H1 (cell line): ENCODE measurements at regions not wholly inside any gene's neighbourhood (a gene's known extent, or its start where the extent isn't known, plus 50 kb on each side); places are given as distances from the start of the nearest gene placed in this dataset.

Experiments
- CTCF ChIA-PET: fragments of 300-600 bp; sonication (Branson Sonifier 250); formaldehyde crosslinking; loops from one replicate; lab custom pipeline; 2021; ENCODE audit not compliant: partially characterized antibody; lab: Charles Lee
- POLR2A ChIA-PET: fragments of 300-600 bp; sonication (Branson Sonifier 250); formaldehyde crosslinking; loops from one replicate; lab custom pipeline; 2021; ENCODE audit warnings: inconsistent platforms; ENCODE audit not compliant: partially characterized antibody; lab: Charles Lee
- DNase-seq, 2 experiments: peaks; one replicate each; pipeline versions ENCODE4 v3.0.0 to v3.0.0-alpha.2; 2010 to 2022; ENCODE audit warnings: low spot score in 2 of 2, low read depth in 1 of 2, mixed read lengths in 1 of 2
- FAIRE-seq: peaks from 2 replicates; lab custom pipeline; 2011; peaks lifted over from hg19 to GRCh38; lab: Jason Lieb, UNC
- H2AFZ ChIP-seq: 2 replicates; pipeline ENCODE4 v1.8.1; 2012; ENCODE audit warnings: low read length, inconsistent platforms
- H2AK5ac ChIP-seq: 2 replicates; pipeline ENCODE4 v1.6.1; 2013; ENCODE audit warnings: low read depth, low read length
- H2BK120ac ChIP-seq: replicated peaks from 2 replicates; pipeline ENCODE3; 2013; ENCODE audit warnings: low read depth, low read length, inconsistent platforms
- H2BK12ac ChIP-seq: 2 replicates; pipeline ENCODE4 v1.6.1; 2013; ENCODE audit warnings: low read depth, low read length
- H2BK15ac ChIP-seq: 2 replicates; pipeline ENCODE4 v1.6.1; 2013; ENCODE audit warnings: low read length
- H2BK20ac ChIP-seq: 2 replicates; pipeline ENCODE4 v1.6.1; 2013; ENCODE audit warnings: low read length
- H2BK5ac ChIP-seq: 2 replicates; pipeline ENCODE4 v1.6.1; 2013; ENCODE audit warnings: low read depth, low read length
- H3K14ac ChIP-seq: 2 replicates; pipeline ENCODE4 v1.6.1; 2013; ENCODE audit warnings: inconsistent platforms; ENCODE audit not compliant: insufficient read length
- H3K18ac ChIP-seq: 2 replicates; pipeline ENCODE4 v1.6.1; 2013; ENCODE audit warnings: low read length; ENCODE audit errors: extremely low read depth
- H3K23ac ChIP-seq: 2 replicates; pipeline ENCODE4 v1.6.1; 2013; ENCODE audit warnings: inconsistent platforms; ENCODE audit not compliant: insufficient read length
- H3K23me2 ChIP-seq: 2 replicates; pipeline ENCODE4 v1.6.1; 2013; ENCODE audit warnings: low read depth, low read length
- H3K27ac ChIP-seq: 2 replicates; pipeline ENCODE4 v1.6.1; 2011; ENCODE audit warnings: low read depth, low read length, inconsistent platforms
- H3K27me3 ChIP-seq, 4 experiments: replicated peaks in 1 of 4; 1 replicate in 1 of 4; 2 replicates in 3 of 4; pipeline versions ENCODE4 v1.6.1 to v1.8.1; 2011 to 2013; ENCODE audit warnings: low read length in 3 of 4, mild to moderate bottlenecking in 3 of 4, inconsistent platforms in 2 of 4, mixed read lengths in 2 of 4, moderate library complexity in 1 of 4; ENCODE audit not compliant: control insufficient read depth in 3 of 4, insufficient read depth in 3 of 4; ENCODE audit errors: extremely low read depth in 1 of 4
- H3K36me3 ChIP-seq, 4 experiments: 2 replicates each; pipeline versions ENCODE4 v1.6.1 to v1.8.1; 2011 to 2013; ENCODE audit warnings: mild to moderate bottlenecking in 4 of 4, low read length in 3 of 4, moderate library complexity in 2 of 4, control low read depth in 1 of 4, inconsistent platforms in 1 of 4; ENCODE audit not compliant: insufficient read depth in 4 of 4, control insufficient read depth in 2 of 4
- H3K4ac ChIP-seq: replicated peaks from 2 replicates; pipeline ENCODE3; 2013; ENCODE audit warnings: low read length, low read depth, mixed read lengths, inconsistent platforms; ENCODE audit not compliant: insufficient read length
- H3K4me1 ChIP-seq, 4 experiments: replicated peaks in 1 of 4; 1 replicate in 1 of 4; 2 replicates in 3 of 4; pipeline versions ENCODE4 v1.6.1 to v1.8.1; 2011 to 2013; ENCODE audit warnings: low read length in 3 of 4, inconsistent platforms in 2 of 4, mixed read lengths in 1 of 4; ENCODE audit not compliant: insufficient read depth in 4 of 4, control insufficient read depth in 3 of 4
- H3K4me2 ChIP-seq, 2 experiments: 2 replicates each; pipeline versions ENCODE4 v1.6.1 to v1.8.1; 2011 to 2013; ENCODE audit warnings: low read depth in 2 of 2, low read length in 2 of 2, control low read depth in 1 of 2, inconsistent platforms in 1 of 2, mild to moderate bottlenecking in 1 of 2; ENCODE audit not compliant: insufficient read depth in 1 of 2
- H3K4me3 ChIP-seq, 4 experiments: fragments of 200-600, 300-600 bp in 1 of 4; sonication (generic), shearing (Covaris generic), sonication (Bioruptor Twin) in 1 of 4; 2 replicates each; pipeline versions ENCODE4 v1.5.1 to v1.8.1; 2011 to 2016; ENCODE audit warnings: low read length in 4 of 4, low read depth in 3 of 4, control low read depth in 2 of 4, inconsistent platforms in 2 of 4, mild to moderate bottlenecking in 2 of 4, mixed read lengths in 1 of 4, moderate library complexity in 1 of 4; ENCODE audit not compliant: insufficient read depth in 2 of 4; ENCODE audit errors: extremely low read depth in 1 of 4
- H3K56ac ChIP-seq: replicated peaks from 2 replicates; pipeline ENCODE3; 2013; ENCODE audit warnings: low read depth, mild to moderate bottlenecking, mixed read lengths, low read length, inconsistent platforms; ENCODE audit not compliant: insufficient read length
- H3K79me1 ChIP-seq: 2 replicates; pipeline ENCODE4 v1.6.1; 2013; ENCODE audit warnings: low read depth, low read length, control low read depth
- H3K79me2 ChIP-seq, 2 experiments: 2 replicates each; pipeline versions ENCODE4 v1.6.1 to v1.8.1; 2012 to 2013; ENCODE audit warnings: low read length in 2 of 2, mild to moderate bottlenecking in 2 of 2, inconsistent platforms in 1 of 2; ENCODE audit not compliant: insufficient read depth in 2 of 2, control insufficient read depth in 1 of 2
- H3K9ac ChIP-seq, 4 experiments: replicated peaks in 1 of 4; 1 replicate in 1 of 4; 2 replicates in 3 of 4; pipeline versions ENCODE4 v1.6.1 to v1.8.1; 2011 to 2013; ENCODE audit warnings: low read depth in 3 of 4, low read length in 3 of 4, control low read depth in 2 of 4, mild to moderate bottlenecking in 2 of 4, moderate library complexity in 2 of 4, inconsistent platforms in 1 of 4; ENCODE audit errors: extremely low read depth in 1 of 4
- H3K9me3 ChIP-seq, 2 experiments: 2 replicates each; pipeline versions ENCODE4 v1.6.1 to v1.8.1; 2012 to 2013; ENCODE audit warnings: mild to moderate bottlenecking in 2 of 2, moderate library complexity in 2 of 2, control low read depth in 1 of 2, inconsistent platforms in 1 of 2, low read depth in 1 of 2, low read length in 1 of 2, mixed read lengths in 1 of 2; ENCODE audit not compliant: insufficient read depth in 2 of 2
- H4K20me1 ChIP-seq, 2 experiments: replicated peaks in 1 of 2; 2 replicates each; pipeline versions ENCODE3 to v1.8.1; 2011 to 2013; ENCODE audit warnings: inconsistent platforms in 2 of 2, low read length in 2 of 2, mild to moderate bottlenecking in 1 of 2; ENCODE audit not compliant: insufficient read depth in 2 of 2, control insufficient read depth in 1 of 2
- H4K5ac ChIP-seq: 2 replicates; pipeline ENCODE4 v1.6.1; 2013; ENCODE audit warnings: low read length, low read depth, mixed read lengths, inconsistent platforms; ENCODE audit not compliant: insufficient read length
- H4K8ac ChIP-seq: 2 replicates; pipeline ENCODE4 v1.8.0; 2013; ENCODE audit warnings: mild to moderate bottlenecking, moderate library complexity, low read length, inconsistent platforms; ENCODE audit not compliant: insufficient read depth; ENCODE audit errors: extremely low read depth
- H4K91ac ChIP-seq: replicated peaks from 2 replicates; pipeline ENCODE3; 2013; ENCODE audit warnings: low read length, mixed read lengths, inconsistent platforms; ENCODE audit not compliant: insufficient read length
- ASH2L ChIP-seq: fragments of 200-600, 300-600 bp; sonication (generic); IDR thresholded peaks from one replicate; pipeline ENCODE4 v1.7.1; 2017; ENCODE audit warnings: low read length
- CBX5 ChIP-seq: fragments of 300-800, 300-1000 bp; sonication (generic); IDR thresholded peaks from 2 replicates; pipeline ENCODE4 v1.7.1; 2016; ENCODE audit warnings: antibody characterized with exemption, low read length, low read depth
- FOSL1 ChIP-seq: IDR thresholded peaks from 2 replicates; pipeline ENCODE4 v1.6.1; 2011; ENCODE audit warnings: mild to moderate bottlenecking, low read depth, low read length, moderate library complexity; ENCODE audit not compliant: insufficient read depth
- KDM4A ChIP-seq: IDR thresholded peaks from one replicate; pipeline ENCODE4 v1.7.1; 2012; ENCODE audit warnings: low read depth, mild to moderate bottlenecking, moderate library complexity, low read length, inconsistent platforms; ENCODE audit not compliant: severe bottlenecking
- SUZ12 ChIP-seq: fragments of 200-600 bp; sonication (generic); IDR thresholded peaks from 2 replicates; pipeline ENCODE4 v1.6.1; 2012; ENCODE audit warnings: mild to moderate bottlenecking, inconsistent platforms, low read length, moderate library complexity, mixed read lengths
- TCF12 ChIP-seq: IDR thresholded peaks from 2 replicates; pipeline ENCODE4 v1.6.1; 2011; ENCODE audit warnings: low read depth, mild to moderate bottlenecking, low read length
- WGBS, 2 experiments: shearing (Covaris generic) in 1 of 2; methylation state at CpG; one replicate each; pipeline versions ENCODE4 v1.1.6 to v1.1.7; 2013 to 2015; ENCODE audit warnings: low lambda C conversion rate in 2 of 2, mixed read lengths in 2 of 2, inconsistent platforms in 1 of 2, low coverage in 1 of 2, missing lambda C conversion rate in 1 of 2; ENCODE audit not compliant: insufficient replicate concordance in 2 of 2, insufficient coverage in 1 of 2, insufficient read length in 1 of 2; ENCODE audit errors: extremely low coverage in 1 of 2, missing lambda C conversion rate in 1 of 2; 5-methylcytosine and 5-hydroxymethylcytosine counted together

DNA sequence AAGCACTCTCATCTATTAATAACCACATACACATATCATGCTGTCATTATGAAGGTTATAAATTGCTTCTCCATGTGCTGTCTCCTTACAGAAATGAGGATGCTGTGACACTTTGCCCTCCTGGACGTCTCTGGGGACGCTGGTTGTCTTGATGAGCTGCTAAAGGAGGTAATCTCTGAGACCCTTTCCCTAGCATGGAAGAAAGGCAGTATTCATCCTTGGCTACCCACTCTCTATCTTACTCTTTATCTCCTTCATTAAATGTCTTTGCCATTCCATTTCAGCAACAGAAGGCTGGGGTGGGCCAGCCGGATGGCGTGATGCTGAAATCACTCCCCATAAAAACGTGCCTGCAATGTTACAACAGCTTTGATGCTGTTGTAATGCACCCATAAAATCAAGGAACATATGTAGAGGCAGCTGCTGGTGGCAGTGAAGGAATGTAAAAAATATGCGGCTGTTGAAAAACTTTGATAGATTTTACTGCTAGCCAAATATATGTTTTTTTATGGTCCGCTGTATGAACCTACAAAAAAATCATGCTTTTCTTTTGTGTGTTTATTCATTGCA is 715.1 kb upstream of the API5 start:
- no peak for DNase-seq
- Histone ChIP-seq H3K23ac (no peak overlapping the region), H3K27ac (no peak overlapping the region), H3K9ac (no peak overlapping the region), H2BK120ac (no peak overlapping the region), H2BK20ac (no peak overlapping the region), H4K8ac (no peak overlapping the region), H3K36me3 (no peaks in the 10 kb centered on the region), H3K79me1 (no peaks in the 10 kb centered on the region), H2AK5ac (0 out of 2 replicates have a peak overlapping the region, but pooled peaks have one; percentile 32), H3K4me3 (no peak overlapping the region), H3K9me3 (no peaks in the 10 kb centered on the region), H4K91ac (peak overlapping the region; percentile 12), H4K20me1 (no peaks in the 10 kb centered on the region), H2BK15ac (no peak overlapping the region), H3K18ac (no peak overlapping the region), H3K27me3 (no peaks in the 10 kb centered on the region), H2BK5ac (no peak overlapping the region; the same call in 1 of the 2 replicates), H2BK12ac (no peak overlapping the region), H3K4me1 (peaks cover 2 to 14% (median 11%) of the 10 kb centered on the region in 4 experiments; a peak in 5 of 7 replicates), H2AFZ (no peak overlapping the region), H3K4ac (no peak overlapping the region), H4K5ac (no peak overlapping the region), H3K4me2 (peak overlapping the region in 1 of 2 experiments; percentile 46; a peak in 1 of 4 replicates), H3K23me2 (no peaks in the 10 kb centered on the region), H3K79me2 (no peaks in the 10 kb centered on the region), H3K14ac (no peak overlapping the region), H3K56ac (no peak overlapping the region)
- no peak for FAIRE-seq
- ChIA-PET CTCF (no interaction called here), POLR2A (no interaction called here)
- TF ChIP-seq ASH2L = no peak
- no peak for TF ChIP-seq KDM4A
- TF ChIP-seq CBX5 = no peak
- TF ChIP-seq FOSL1 = no peak
- TF ChIP-seq SUZ12 = no peak
- TF ChIP-seq TCF12 = no peak
- 89% methylated on average over 7 of the region's 7 CpGs; no CpG with 5 or more reads in 1 of the 2 experiments for WGBS, 2 experiments
